ENCODE measurements at regions not wholly inside any gene's neighbourhood (a gene's known extent, or its start where the extent isn't known, plus 50 kb on each side); places are given as distances from the start of the nearest gene placed in this dataset.

DNA sequence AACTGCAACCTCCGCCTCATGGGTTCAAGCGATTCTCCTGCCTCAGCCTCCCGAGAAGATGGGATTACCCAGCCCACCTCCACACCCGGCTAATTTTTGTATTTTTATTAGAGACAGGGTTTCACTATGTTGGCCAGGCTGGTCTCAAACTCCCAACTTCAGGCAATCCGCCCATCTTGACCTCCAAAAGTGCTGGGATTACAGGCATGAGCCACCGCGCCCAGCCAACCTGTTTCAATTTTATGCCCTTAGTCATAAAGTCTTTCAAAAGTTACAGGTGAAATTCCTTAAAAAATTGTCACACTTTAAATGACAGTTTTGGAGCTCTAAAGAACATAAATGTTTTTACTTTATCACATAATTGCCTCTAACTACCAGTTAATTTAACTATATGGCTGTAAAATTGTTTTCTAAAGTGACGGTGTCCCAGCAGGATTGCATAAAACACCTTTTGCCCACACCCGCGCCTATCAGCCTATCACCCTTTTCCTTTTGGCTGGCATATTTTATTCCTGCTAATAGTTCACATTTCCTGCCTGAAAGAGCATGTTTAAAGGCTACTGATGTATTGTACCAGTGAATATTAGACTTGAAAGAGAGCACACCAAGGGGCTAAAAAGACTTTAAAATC lies 164.2 kb upstream of the SEMA6D start:
- TF ChIP-seq, protein P1, sequence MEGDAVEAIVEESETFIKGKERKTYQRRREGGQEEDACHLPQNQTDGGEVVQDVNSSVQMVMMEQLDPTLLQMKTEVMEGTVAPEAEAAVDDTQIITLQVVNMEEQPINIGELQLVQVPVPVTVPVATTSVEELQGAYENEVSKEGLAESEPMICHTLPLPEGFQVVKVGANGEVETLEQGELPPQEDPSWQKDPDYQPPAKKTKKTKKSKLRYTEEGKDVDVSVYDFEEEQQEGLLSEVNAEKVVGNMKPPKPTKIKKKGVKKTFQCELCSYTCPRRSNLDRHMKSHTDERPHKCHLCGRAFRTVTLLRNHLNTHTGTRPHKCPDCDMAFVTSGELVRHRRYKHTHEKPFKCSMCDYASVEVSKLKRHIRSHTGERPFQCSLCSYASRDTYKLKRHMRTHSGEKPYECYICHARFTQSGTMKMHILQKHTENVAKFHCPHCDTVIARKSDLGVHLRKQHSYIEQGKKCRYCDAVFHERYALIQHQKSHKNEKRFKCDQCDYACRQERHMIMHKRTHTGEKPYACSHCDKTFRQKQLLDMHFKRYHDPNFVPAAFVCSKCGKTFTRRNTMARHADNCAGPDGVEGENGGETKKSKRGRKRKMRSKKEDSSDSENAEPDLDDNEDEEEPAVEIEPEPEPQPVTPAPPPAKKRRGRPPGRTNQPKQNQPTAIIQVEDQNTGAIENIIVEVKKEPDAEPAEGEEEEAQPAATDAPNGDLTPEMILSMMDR (IDR thresholded peaks at IDR 0.05 in 2 of 3, conservative IDR thresholded peaks at IDR 0.05 in 1 of 3; ENCODE audit: control insufficient read depth in 2 of 3, extremely low read depth in 1 of 3, insufficient read depth in 1 of 3, low read depth in 3 of 3, low read length in 3 of 3) = no peak
- TF ChIP-seq EP300 (IDR thresholded peaks at IDR 0.05; ENCODE audit: borderline replicate concordance in 1 of 2, control insufficient read depth in 1 of 2, low read depth in 2 of 2, low read length in 2 of 2) (no peak), CBX3 (IDR thresholded peaks at IDR 0.05; ENCODE audit: borderline replicate concordance, low read depth) (no peak), TARDBP (IDR thresholded peaks at IDR 0.05; ENCODE audit: borderline replicate concordance) (no peak), BHLHE40 (IDR thresholded peaks at IDR 0.05; ENCODE audit: borderline replicate concordance in 1 of 2, low read depth in 2 of 2, low read length in 1 of 2) (no peak)
- TF ChIP-seq, protein P2, sequence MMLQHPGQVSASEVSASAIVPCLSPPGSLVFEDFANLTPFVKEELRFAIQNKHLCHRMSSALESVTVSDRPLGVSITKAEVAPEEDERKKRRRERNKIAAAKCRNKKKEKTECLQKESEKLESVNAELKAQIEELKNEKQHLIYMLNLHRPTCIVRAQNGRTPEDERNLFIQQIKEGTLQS (IDR thresholded peaks at IDR 0.05; ENCODE audit: borderline replicate concordance, extremely low read depth, low read depth, low read length) = no peak

All from GM12878 (cell line).